NCI-H2171 treated with DMSO at 0.1 percent for 48 hours (cell line): ENCODE measurements at regions not wholly inside any gene's neighbourhood (a gene's known extent, or its start where the extent isn't known, plus 50 kb on each side); places are given as distances from the start of the nearest gene placed in this dataset.

Experiments used
- DNase-seq: peaks from one replicate; lab custom pipeline; 2025; lab: John Stamatoyannopoulos, UW

GRCh38 chr1:80059940-80060339 lies 1053.4 kb upstream of the ADGRL4 start:
- no peak for DNase-seq

GRCh38 chr1:80056179-80056578 lies 1049.6 kb upstream of the ADGRL4 start:
- DNase-seq: peak; percentile 29

GRCh38 chr1:80054129-80054528 lies 1047.6 kb upstream of the ADGRL4 start:
- peak; percentile 99 for DNase-seq

GRCh38 chr1:80053613-80054012 lies 1047.1 kb upstream of the ADGRL4 start:
- DNase-seq: no peak

- DNase-seq: no peak
Observed at GRCh38 chr1:80050523-80050922, 1044.0 kb upstream of the ADGRL4 start.

- no peak for DNase-seq
Observed at GRCh38 chr1:80050085-80050484, 1043.6 kb upstream of the ADGRL4 start.

- no peak for DNase-seq
Observed at GRCh38 chr1:80048716-80049115, 1042.2 kb upstream of the ADGRL4 start.

GRCh38 chr1:80047791-80048190 lies 1041.3 kb upstream of the ADGRL4 start:
- peak; percentile 8 for DNase-seq

GRCh38 chr1:80044662-80045061 lies 1038.1 kb upstream of the ADGRL4 start:
- no peak for DNase-seq

- DNase-seq: no peak
Observed at GRCh38 chr1:80036690-80037432, 1030.3 kb upstream of the ADGRL4 start.

GRCh38 chr1:80023358-80023757 lies 1016.8 kb upstream of the ADGRL4 start:
- DNase-seq: no peak

- DNase-seq: no peak
Observed at GRCh38 chr1:80021891-80022290, 1015.4 kb upstream of the ADGRL4 start.

GRCh38 chr1:80018348-80018747 lies 1011.8 kb upstream of the ADGRL4 start:
- no peak for DNase-seq

- no peak for DNase-seq
Observed at GRCh38 chr1:80008934-80009333, 1002.4 kb upstream of the ADGRL4 start.

- no peak for DNase-seq
Observed at GRCh38 chr1:80003250-80003649, 996.7 kb upstream of the ADGRL4 start.

- DNase-seq: no peak
Observed at GRCh38 chr1:79988401-79988800, 981.9 kb upstream of the ADGRL4 start.

- DNase-seq: no peak
Observed at GRCh38 chr1:79982211-79982610, 975.7 kb upstream of the ADGRL4 start.

GRCh38 chr1:79981481-79981880 lies 975.0 kb upstream of the ADGRL4 start:
- DNase-seq: no peak

GRCh38 chr1:79979346-79979745 lies 972.8 kb upstream of the ADGRL4 start:
- no peak for DNase-seq

GRCh38 chr1:79976287-79976686 lies 969.8 kb upstream of the ADGRL4 start:
- no peak for DNase-seq

GRCh38 chr1:79974659-79975058 lies 968.1 kb upstream of the ADGRL4 start:
- no peak for DNase-seq

GRCh38 chr1:79969886-79970285 lies 963.4 kb upstream of the ADGRL4 start:
- DNase-seq: no peak

GRCh38 chr1:79966438-79966837 lies 959.9 kb upstream of the ADGRL4 start:
- no peak for DNase-seq

GRCh38 chr1:79959635-79960034 lies 953.1 kb upstream of the ADGRL4 start:
- DNase-seq: no peak
